Glutamatergic neuron (in vitro differentiated cells): ENCODE measurements at regions not wholly inside any gene's neighbourhood (a gene's known extent, or its start where the extent isn't known, plus 50 kb on each side); places are given as distances from the start of the nearest gene placed in this dataset.
"Not testable (repeated sequence)": the region's sequence is repeated elsewhere in the genome, so short reads cannot be mapped to it uniquely, and the experiment has no call there.

Experiments
- DNase-seq: peaks from one replicate; pipeline ENCODE4 v3.0.0; 2022
- H3K27ac Mint-ChIP-seq: one replicate; pipeline ENCODE4 v1.8.0; 2020; ENCODE audit warnings: mild to moderate bottlenecking, mixed read lengths, inconsistent platforms; ENCODE audit not compliant: unreplicated experiment
- H3K27me3 Mint-ChIP-seq: one replicate; pipeline ENCODE4 v1.8.0; 2020; ENCODE audit warnings: mild to moderate bottlenecking, moderate library complexity, mixed read lengths, inconsistent platforms; ENCODE audit not compliant: unreplicated experiment
- H3K36me3 Mint-ChIP-seq: one replicate; pipeline ENCODE4 v1.8.0; 2020; ENCODE audit warnings: mild to moderate bottlenecking, mixed read lengths, inconsistent platforms; ENCODE audit not compliant: unreplicated experiment
- H3K4me1 Mint-ChIP-seq: one replicate; pipeline ENCODE4 v1.8.0; 2020; ENCODE audit warnings: mild to moderate bottlenecking, low read depth, mixed read lengths, inconsistent platforms; ENCODE audit not compliant: unreplicated experiment
- H3K4me3 Mint-ChIP-seq: one replicate; pipeline ENCODE4 v1.8.0; 2020; ENCODE audit warnings: mild to moderate bottlenecking, mixed read lengths, inconsistent platforms; ENCODE audit not compliant: unreplicated experiment
- H3K9me3 Mint-ChIP-seq: one replicate; pipeline ENCODE4 v1.8.0; 2020; ENCODE audit warnings: mild to moderate bottlenecking, moderate library complexity, mixed read lengths, inconsistent platforms; ENCODE audit not compliant: unreplicated experiment
- CTCF ChIP-seq: fragments of 200-600 bp; sonication (generic); IDR thresholded peaks from one replicate; pipeline ENCODE4 v1.5.0; 2021; ENCODE audit not compliant: partially characterized antibody, unreplicated experiment

GRCh38 chr9:84514421-84514820 is 155.1 kb upstream of the NTRK2 start:
- no peak for TF ChIP-seq CTCF
- no peaks in the 10 kb centered on the region for H3K4me1 Mint-ChIP-seq

DNA sequence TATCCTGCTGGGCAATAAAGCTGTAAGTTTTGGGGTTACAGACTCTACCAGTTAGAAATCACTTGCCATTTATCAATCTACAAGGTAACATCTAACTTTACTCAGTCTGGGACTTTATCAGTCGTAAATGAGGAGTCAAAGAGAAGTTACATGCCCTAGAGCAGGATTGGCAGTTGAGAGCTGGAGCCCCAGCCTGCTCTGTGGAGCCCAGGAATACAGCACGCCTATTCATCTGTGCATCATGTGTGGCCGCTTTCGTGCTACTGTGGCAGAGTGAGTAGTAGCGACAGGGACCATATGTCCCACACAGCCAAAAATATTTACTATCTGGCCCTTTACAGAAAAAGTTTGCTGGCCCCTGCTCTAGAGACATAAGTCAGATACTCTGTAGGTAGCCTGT is 152.5 kb upstream of the NTRK2 start:
- no peak for TF ChIP-seq CTCF
- H3K27ac Mint-ChIP-seq = no peak overlapping the region
- H3K36me3 Mint-ChIP-seq = peaks cover 9% of the 10 kb centered on the region
- no peaks in the 10 kb centered on the region for H3K9me3 Mint-ChIP-seq
- no peak for DNase-seq
- H3K4me1 Mint-ChIP-seq = no peaks in the 10 kb centered on the region
- no peaks in the 10 kb centered on the region for H3K27me3 Mint-ChIP-seq
- H3K4me3 Mint-ChIP-seq = no peak overlapping the region

More at GRCh38 chr9:84514421-84514820, 155.1 kb upstream of the NTRK2 start:
- no peak for DNase-seq
- Mint-ChIP-seq H3K27me3 (no peaks in the 10 kb centered on the region), H3K9me3 (no peaks in the 10 kb centered on the region), H3K4me3 (no peak overlapping the region), H3K36me3 (peaks cover 9% of the 10 kb centered on the region), H3K27ac (no peak overlapping the region)

- DNase-seq = no peak
- Mint-ChIP-seq H3K27me3 (no peaks in the 10 kb centered on the region), H3K4me1 (no peaks in the 10 kb centered on the region), H3K4me3 (no peak overlapping the region), H3K9me3 (no peaks in the 10 kb centered on the region), H3K36me3 (peaks cover 15% of the 10 kb centered on the region), H3K27ac (no peak overlapping the region)
- TF ChIP-seq CTCF = no peak
Observed at GRCh38 chr9:84519413-84519812, 150.1 kb upstream of the NTRK2 start.

GRCh38 chr9:84521208-84521607 is 148.3 kb upstream of the NTRK2 start:
- Mint-ChIP-seq H3K4me1 (no peaks in the 10 kb centered on the region), H3K27me3 (no peaks in the 10 kb centered on the region), H3K27ac (no peak overlapping the region), H3K4me3 (no peak overlapping the region), H3K9me3 (peaks cover 8% of the 10 kb centered on the region), H3K36me3 (peaks cover 19% of the 10 kb centered on the region)
- TF ChIP-seq CTCF = no peak
- DNase-seq = no peak

DNA sequence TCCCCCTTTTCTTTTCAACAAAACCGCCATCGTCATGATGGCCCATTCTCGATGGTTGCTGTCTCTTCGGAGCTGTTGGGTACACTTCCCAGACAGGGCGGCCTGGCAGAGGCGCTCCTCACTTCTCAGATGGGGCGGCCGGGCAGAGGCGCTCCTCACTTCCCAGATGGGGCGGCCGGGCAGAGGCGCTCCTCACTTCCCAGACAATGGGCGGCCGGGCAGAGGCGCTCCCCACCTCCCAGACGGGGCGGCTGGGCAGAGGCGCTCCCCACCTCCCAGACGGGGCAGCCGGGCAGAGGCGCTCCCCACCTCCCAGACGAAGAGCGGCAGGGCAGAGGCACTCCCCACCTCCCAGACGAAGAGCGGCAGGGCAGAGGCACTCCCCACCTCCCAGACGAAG is 143.3 kb upstream of the NTRK2 start:
- H3K4me3 Mint-ChIP-seq, H3K27ac Mint-ChIP-seq, H3K27me3 Mint-ChIP-seq, H3K4me1 Mint-ChIP-seq, DNase-seq: not testable (repeated sequence)
- Mint-ChIP-seq H3K9me3 (peaks cover 20% of the 10 kb centered on the region), H3K36me3 (peaks cover 33% of the 10 kb centered on the region)

DNA sequence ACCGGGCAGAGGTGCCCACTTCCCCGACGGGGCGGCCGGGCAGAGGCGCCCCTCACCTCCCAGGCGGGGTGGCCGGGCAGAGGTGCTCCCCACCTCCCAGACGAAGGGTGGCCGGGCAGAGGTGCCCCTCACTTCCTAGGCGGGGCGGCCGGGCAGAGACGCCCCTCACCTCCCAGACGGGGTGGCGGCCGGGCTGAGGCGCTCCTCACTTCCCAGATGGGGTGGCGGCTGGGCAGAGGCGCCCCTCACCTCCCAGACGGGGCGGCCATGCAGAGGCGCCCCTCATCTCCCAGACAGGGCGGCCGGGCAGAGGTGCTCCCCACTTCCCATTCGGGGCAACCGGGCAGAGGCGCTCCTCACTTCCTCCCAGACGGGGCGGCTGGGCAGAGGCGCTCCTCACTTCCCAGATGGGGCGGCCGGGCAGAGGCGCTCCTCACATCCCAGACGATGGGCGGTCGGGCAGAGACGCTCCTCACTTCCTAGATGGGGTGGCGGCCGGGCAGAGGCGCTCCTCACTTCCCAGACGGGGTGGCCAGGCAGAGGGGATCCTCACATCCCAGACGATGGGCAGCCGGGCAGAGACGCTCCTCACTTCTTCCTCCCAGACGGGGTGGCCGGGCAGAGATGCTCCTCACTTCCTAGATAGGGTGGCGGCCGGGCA is 142.3 kb upstream of the NTRK2 start:
- not testable (repeated sequence) for H3K27ac Mint-ChIP-seq, H3K27me3 Mint-ChIP-seq, H3K4me1 Mint-ChIP-seq, H3K4me3 Mint-ChIP-seq
- Mint-ChIP-seq H3K9me3 (peaks cover 20% of the 10 kb centered on the region), H3K36me3 (peaks cover 33% of the 10 kb centered on the region)
- peak; percentile 17 for DNase-seq

- H3K36me3 Mint-ChIP-seq = peaks cover 23% of the 10 kb centered on the region
- DNase-seq, H3K9me3 Mint-ChIP-seq, H3K4me1 Mint-ChIP-seq, H3K27ac Mint-ChIP-seq, H3K27me3 Mint-ChIP-seq, H3K4me3 Mint-ChIP-seq: not testable (repeated sequence)
Observed at GRCh38 chr9:84535973-84536372, 133.6 kb upstream of the NTRK2 start.
